ENCODE measurements at regions not wholly inside any gene's neighbourhood (a gene's known extent, or its start where the extent isn't known, plus 50 kb on each side); places are given as distances from the start of the nearest gene placed in this dataset.

DNA sequence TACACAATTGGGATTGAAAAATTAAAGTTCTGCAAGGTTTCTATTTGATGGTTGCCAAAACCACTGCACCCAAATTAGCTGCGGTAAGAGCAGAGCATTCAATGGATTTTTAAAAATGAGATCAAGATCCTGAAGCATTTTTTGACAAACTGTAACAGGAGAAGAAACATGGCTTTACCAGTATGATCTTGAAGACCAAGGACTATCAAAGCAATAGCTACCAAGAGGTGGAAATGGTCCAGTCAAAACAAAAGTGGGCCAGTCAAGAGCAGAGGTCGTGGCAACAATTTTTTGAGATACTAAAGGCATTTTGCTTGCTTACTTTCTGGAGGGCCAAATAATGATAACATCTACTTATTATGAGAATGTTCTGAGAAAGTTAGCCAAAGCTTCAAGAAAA lies 186.8 kb downstream of the RDH14 start:
- Histone ChIP-seq H3K4me2 (ENCODE audit: control insufficient read depth, insufficient read depth) (no peak overlapping the region), H3K27me3 (replicated peaks in 1 of 2; ENCODE audit: control insufficient read depth in 2 of 2, insufficient read depth in 2 of 2, low read length in 1 of 2) (no peaks in the 10 kb centered on the region), H3K36me3 (ENCODE audit: control insufficient read depth in 2 of 2, insufficient read depth in 2 of 2, low read length in 1 of 2) (no peaks in the 10 kb centered on the region), H2AFZ (ENCODE audit: control insufficient read depth, low read depth, low read length) (no peak overlapping the region), H3K9me3 (replicated peaks; ENCODE audit: control insufficient read depth, insufficient read depth, low read length) (no peaks in the 10 kb centered on the region), H3K9ac (ENCODE audit: control insufficient read depth, insufficient read depth, low read length) (no peak overlapping the region), H3K4me1 (ENCODE audit: control insufficient read depth, insufficient read depth, low read length) (no peaks in the 10 kb centered on the region), H3K79me2 (ENCODE audit: control insufficient read depth, insufficient read depth, low read length) (no peaks in the 10 kb centered on the region), H3K27ac (ENCODE audit: control insufficient read depth, insufficient read depth) (no peak overlapping the region), H4K20me1 (ENCODE audit: control insufficient read depth, insufficient read depth) (no peaks in the 10 kb centered on the region), H3K4me3 (no peak overlapping the region)
- in situ Hi-C loops (cut with MboI) (no loop called here), intact Hi-C loops (cut with micrococcal nuclease; ENCODE audit: unreplicated experiment) (no loop called here)
- DNase-seq (ENCODE audit: low read depth, low spot score) (no peak), ATAC-seq (no peak), FAIRE-seq (no peak)
- WGBS (ENCODE audit: insufficient coverage, insufficient replicate concordance, low lambda C conversion rate, missing lambda C conversion rate): 43% methylated on average over 2 of the region's 2 CpGs
- no TSS peak for BruUV-seq (replicated peaks)
- ChIA-PET RAD21 (ENCODE audit: unreplicated experiment) (interaction anchor here (1.2 kb wide), 1 partner anchor 23 kb away, joined by 3 read pairs; no protein-coding TSS in a partner anchor), POLR2A (no interaction called here), SMC1A (ENCODE audit: uncharacterized antibody, unreplicated experiment) (interaction anchor here (0.9 to 1.1 kb wide), 2 partner anchors 10 to 13 kb away, joined by 3 read pairs; no protein-coding TSS in a partner anchor), CTCF (interaction anchor here (1.1 to 1.9 kb wide), 3 partner anchors 11 to 15 kb away, joined by 3 to 7 read pairs (median 4); no protein-coding TSS in a partner anchor)
- no peak for TF ChIP-seq ZNF24 (IDR thresholded peaks at IDR 0.05)
- TF ChIP-seq TCF7 (IDR thresholded peaks at IDR 0.05; ENCODE audit: borderline replicate concordance): no peak

DNA sequence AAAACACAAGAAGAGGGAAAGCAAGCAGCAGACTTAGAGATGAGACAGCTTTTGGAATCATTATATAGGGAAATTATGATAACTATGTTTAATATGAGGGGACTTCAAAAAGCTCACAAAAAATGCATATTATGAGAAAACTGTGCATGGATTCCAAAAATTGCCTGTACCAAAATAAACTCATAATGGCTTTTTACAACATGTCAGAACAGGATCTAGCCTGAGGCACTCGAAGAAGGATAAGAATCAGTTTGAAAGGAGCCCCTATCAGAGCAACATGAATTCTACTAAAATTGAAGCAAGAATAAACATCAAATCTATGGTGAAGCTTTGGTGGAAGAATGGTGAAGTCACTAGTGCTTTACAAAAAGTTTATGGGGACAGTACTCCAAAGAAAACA lies 187.4 kb downstream of the RDH14 start:
- no peak overlapping the region for H3K27ac ChIP-seq (ENCODE audit: control insufficient read depth, insufficient read depth)
- H3K4me2 ChIP-seq (ENCODE audit: control insufficient read depth, insufficient read depth): no peak overlapping the region
- no peaks in the 10 kb centered on the region for H4K20me1 ChIP-seq (ENCODE audit: control insufficient read depth, insufficient read depth)
- H3K79me2 ChIP-seq (ENCODE audit: control insufficient read depth, insufficient read depth, low read length): no peaks in the 10 kb centered on the region
- SMC1A ChIA-PET (ENCODE audit: uncharacterized antibody, unreplicated experiment): interaction anchor here (0.9 to 1.1 kb wide), 3 partner anchors 9 to 14 kb away, joined by 3 read pairs; no protein-coding TSS in a partner anchor
- H2AFZ ChIP-seq (ENCODE audit: control insufficient read depth, low read depth, low read length): no peak overlapping the region
- H3K4me1 ChIP-seq (ENCODE audit: control insufficient read depth, insufficient read depth, low read length): no peaks in the 10 kb centered on the region
- H3K9ac ChIP-seq (ENCODE audit: control insufficient read depth, insufficient read depth, low read length): no peak overlapping the region
- RAD21 ChIA-PET (ENCODE audit: unreplicated experiment): interaction anchor here (1.2 kb wide), 1 partner anchor 23 kb away, joined by 3 read pairs; no protein-coding TSS in a partner anchor
- no peaks in the 10 kb centered on the region for H3K36me3 ChIP-seq (ENCODE audit: control insufficient read depth in 2 of 2, insufficient read depth in 2 of 2, low read length in 1 of 2)
- no peaks in the 10 kb centered on the region for H3K27me3 ChIP-seq (replicated peaks in 1 of 2; ENCODE audit: control insufficient read depth in 2 of 2, insufficient read depth in 2 of 2, low read length in 1 of 2)
- WGBS (ENCODE audit: insufficient coverage, insufficient replicate concordance, low lambda C conversion rate, missing lambda C conversion rate): 0% methylated on average over 1 of the region's 1 CpG
- no peak for DNase-seq (ENCODE audit: low read depth, low spot score)
- intact Hi-C loops (cut with micrococcal nuclease; ENCODE audit: unreplicated experiment): no loop called here
- no peak for TF ChIP-seq RCOR1 (conservative IDR thresholded peaks at IDR 0.05; ENCODE audit: low read depth, low read length)
- no peak for TF ChIP-seq LARP7 (IDR thresholded peaks at IDR 0.05)
- no peak for TF ChIP-seq SIN3A (IDR thresholded peaks at IDR 0.05; ENCODE audit: low read depth, low read length)
- TF ChIP-seq RFX5 (IDR thresholded peaks at IDR 0.05; ENCODE audit: low read depth, low read length): no peak
- TF ChIP-seq POLR2A (IDR thresholded peaks at IDR 0.05; ENCODE audit: low read depth, low read length): no peak
- TF ChIP-seq SPI1 (IDR thresholded peaks at IDR 0.05; ENCODE audit: borderline replicate concordance, insufficient read depth, low read depth, low read length): no peak
- TF ChIP-seq, protein P1, sequence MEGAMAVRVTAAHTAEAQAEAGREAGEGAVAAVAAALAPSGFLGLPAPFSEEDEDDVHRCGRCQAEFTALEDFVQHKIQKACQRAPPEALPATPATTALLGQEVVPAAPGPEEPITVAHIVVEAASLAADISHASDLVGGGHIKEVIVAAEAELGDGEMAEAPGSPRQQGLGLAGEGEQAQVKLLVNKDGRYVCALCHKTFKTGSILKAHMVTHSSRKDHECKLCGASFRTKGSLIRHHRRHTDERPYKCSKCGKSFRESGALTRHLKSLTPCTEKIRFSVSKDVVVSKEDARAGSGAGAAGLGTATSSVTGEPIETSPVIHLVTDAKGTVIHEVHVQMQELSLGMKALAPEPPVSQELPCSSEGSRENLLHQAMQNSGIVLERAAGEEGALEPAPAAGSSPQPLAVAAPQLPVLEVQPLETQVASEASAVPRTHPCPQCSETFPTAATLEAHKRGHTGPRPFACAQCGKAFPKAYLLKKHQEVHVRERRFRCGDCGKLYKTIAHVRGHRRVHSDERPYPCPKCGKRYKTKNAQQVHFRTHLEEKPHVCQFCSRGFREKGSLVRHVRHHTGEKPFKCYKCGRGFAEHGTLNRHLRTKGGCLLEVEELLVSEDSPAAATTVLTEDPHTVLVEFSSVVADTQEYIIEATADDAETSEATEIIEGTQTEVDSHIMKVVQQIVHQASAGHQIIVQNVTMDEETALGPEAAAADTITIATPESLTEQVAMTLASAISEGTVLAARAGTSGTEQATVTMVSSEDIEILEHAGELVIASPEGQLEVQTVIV (IDR thresholded peaks at IDR 0.05; ENCODE audit: borderline replicate concordance, partially characterized antibody): no peak
- CTCF ChIA-PET: interaction anchor here (1.9 kb wide), 2 partner anchors 14 to 15 kb away, joined by 4 to 7 read pairs; no protein-coding TSS in a partner anchor
- in situ Hi-C loops (cut with MboI): no loop called here
- POLR2A ChIA-PET: no interaction called here
- FAIRE-seq: no peak
- no peak for ATAC-seq
- H3K9me3 ChIP-seq (replicated peaks; ENCODE audit: control insufficient read depth, insufficient read depth, low read length): no peaks in the 10 kb centered on the region
- BruUV-seq (replicated peaks): no TSS peak
- H3K4me3 ChIP-seq: no peak overlapping the region
